ACHN (cell line): ENCODE measurements at regions not wholly inside any gene's neighbourhood (a gene's known extent, or its start where the extent isn't known, plus 50 kb on each side); places are given as distances from the start of the nearest gene placed in this dataset.
A peak's percentile ranks its signal among the peaks of the same experiment; 100 is the strongest.

Experiments used
- DNase-seq: peaks from one replicate; pipeline ENCODE4 v3.0.0-alpha.2; 2015
- in situ Hi-C: cut with HindIII; loops from 2 replicates; pipeline ENCODE4 v1.10.0; 2017; ENCODE audit warnings: low sequenced_read_pairs, low pct_ligation_motif_present, low pct_unique_long_range_greater_than_20kb

DNA sequence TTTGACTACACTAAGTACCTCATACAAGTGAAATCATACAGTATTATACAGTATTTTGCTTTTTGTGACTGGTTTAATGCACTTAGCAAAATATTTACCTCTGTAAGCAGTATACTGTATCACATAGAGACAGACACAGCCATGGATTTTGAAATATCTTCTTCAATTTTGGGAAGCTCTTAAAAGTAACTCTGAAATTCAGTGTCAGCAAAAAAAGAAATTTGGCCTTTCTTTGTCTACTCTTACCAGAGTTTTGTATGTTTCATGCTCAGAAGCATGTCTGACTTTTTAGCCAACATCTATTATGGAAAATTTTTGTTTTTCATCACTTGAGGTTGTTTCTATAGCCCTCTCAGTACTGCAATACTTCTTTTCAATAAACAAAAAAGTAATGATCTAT, 1102.2 kb downstream of the TRHDE start:
- in situ Hi-C loops, result no loop called here
- no peak for DNase-seq

DNA sequence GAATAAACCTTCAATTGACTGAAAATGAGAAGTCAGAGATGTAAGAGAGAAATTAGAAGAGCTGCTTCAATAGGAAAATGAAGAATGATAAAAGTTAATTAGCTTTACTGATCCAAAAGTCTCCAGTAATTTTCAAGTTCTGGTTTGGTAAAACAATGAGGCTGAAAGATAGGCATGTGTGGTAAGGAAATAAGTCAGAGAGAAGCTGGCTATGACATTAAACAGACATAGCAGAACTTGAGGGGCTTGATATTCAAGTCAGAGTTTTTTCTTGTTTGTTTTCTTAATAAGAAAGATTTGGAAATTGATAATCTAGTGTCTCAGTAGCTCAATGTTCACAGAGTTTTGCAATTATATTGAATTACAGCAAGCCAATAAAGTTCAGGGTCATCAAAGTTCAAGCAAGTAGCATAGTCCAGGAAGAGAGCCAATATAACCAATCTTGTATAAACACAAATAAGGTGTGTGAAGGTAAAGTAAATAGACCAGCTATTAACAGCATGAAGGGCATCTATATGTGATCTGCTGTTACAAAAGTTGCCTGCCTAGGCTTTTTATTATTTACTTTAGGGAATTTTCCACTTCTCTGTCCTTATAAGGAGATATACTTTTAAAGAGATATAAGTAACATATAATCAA, 1111.5 kb downstream of the TRHDE start:
- in situ Hi-C loops, result no loop called here
- DNase-seq, result no peak

DNA sequence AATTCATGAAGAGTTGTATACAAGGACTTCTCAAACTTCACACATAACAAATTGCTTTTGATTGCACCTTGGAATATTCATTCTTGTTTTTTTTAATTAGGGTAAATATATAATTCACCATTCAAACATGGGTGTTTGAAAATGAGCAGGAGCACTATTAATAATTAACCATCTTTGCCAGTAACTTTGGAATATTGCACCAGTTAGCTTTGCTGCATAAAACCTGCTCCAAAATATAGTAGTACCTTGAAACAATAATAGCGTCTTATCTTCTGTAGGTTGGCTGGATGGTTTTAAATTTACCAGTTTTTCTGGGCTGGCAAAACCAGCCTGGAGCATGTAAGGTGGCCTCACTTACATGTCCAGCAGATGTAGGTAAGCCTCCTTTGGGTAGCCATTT, 1112.4 kb downstream of the TRHDE start:
- no peak for DNase-seq
- in situ Hi-C loops, result no loop called here

DNA sequence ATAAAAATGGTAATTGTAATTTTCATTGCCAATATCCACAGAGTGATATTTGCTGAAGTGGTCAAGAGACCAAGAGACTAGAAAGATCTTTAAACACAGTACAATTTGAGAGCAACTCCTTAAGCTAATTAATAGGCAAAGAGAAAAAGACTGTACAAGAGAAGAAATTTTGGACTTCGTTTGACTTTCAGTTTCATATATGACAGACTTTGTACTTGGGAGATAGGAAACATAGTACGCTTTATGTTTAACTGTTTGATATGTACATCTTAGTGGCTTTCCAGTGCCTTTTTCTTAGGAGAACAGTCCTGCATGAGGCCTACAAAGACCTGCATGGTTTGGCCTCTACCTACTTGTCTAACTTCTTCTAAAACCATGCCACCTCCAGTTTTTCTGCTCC, 1118.1 kb downstream of the TRHDE start:
- in situ Hi-C loops, result no loop called here
- DNase-seq, result no peak

DNA sequence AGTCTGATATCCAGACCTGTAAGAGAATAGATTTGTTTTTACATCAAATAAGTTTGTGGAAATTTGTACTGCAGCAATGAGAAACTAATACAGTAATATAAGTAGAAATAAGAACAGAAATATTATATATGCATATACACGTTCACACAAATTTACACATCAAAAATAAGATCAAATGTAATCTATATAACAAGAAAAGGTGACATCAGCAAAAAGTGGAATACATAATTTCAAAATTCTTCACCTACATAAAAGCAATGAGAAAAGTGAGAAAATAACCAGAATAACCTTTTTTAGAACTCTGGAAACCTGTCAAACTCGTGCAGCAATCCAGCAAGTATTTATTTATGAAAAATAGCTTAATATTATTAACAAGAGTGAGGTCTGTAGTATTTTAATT, 1124.6 kb upstream of the ATXN7L3B start:
- in situ Hi-C loops, result no loop called here
- DNase-seq, result no peak

DNA sequence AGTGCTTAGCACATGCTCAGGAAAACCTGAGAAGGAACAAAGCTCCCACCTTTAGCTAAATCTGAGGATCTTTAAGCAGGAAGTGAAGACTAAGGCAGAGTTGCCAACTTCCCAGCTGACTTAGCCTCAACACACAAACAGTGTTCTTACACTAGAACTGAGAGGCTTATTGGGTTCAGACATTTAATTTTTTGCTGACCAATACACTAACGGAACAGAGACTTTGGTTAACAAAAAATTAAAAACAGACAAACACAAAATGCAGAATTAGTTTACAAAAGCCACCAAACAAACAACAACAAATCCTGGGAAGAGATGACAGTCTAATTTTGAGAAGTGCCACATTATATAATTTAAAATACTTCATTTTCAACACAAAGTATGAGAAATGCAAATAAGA, 1123.7 kb upstream of the ATXN7L3B start:
- DNase-seq, result no peak
- in situ Hi-C loops, result no loop called here

DNA sequence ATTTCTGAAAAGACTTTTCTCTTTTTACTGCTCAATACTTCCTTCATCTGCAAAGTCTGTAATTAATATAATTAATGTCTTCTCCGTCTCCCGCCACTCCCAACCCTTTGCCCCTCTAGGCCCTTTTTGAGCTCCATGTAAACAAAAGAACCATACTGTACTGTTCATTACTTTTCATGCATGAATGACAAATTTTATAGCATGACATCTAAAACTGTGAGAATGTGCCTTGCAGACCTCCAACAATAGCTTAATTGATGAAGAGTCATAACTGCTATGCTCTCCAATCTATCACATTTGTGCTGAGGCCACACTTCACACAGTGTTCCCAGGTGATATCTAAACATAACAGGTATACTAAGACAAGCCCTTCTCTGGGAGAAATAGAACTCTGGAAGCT, 1122.7 kb upstream of the ATXN7L3B start:
- DNase-seq, result no peak
- in situ Hi-C loops, result no loop called here

DNA sequence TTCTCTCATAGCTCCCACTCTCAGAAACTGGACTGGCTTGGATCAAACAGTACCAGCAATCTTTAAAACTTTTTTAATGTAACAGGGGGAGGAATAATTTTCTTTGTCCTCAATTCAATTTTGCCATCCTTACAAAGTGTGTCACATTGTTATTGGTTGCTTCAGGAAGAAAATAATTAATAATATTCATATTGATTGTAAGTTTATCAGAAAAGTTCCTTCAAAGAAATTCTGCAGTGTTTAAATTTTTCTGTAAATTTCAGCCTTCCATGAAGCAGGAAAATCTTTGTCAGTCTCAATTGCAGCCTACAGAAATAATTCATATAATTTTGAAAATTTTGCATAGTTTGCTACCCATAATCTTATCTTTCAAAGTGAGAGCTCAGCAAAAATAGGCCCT, 1119.1 kb upstream of the ATXN7L3B start:
- in situ Hi-C loops, result no loop called here
- DNase-seq, result no peak

DNA sequence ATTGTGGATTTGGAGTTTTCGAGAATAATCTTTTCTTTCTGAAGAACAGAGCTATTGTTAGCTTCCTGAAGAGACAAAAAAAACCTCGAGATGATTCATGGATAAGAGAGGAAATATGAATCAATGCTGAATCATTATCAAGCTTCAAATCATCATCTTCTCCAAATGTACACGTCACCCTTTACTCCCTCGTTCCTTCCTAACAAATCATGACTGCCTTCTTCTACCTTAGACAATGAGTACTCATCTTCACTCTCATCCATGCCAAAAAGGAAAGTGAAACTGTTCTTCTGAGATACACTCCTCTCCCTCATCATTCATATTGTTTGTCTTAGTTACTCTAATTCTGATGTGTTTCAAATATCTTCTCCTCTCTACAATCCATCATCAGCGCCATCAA, 1115.8 kb upstream of the ATXN7L3B start:
- in situ Hi-C loops, result no loop called here
- DNase-seq, result peak; percentile 15

DNA sequence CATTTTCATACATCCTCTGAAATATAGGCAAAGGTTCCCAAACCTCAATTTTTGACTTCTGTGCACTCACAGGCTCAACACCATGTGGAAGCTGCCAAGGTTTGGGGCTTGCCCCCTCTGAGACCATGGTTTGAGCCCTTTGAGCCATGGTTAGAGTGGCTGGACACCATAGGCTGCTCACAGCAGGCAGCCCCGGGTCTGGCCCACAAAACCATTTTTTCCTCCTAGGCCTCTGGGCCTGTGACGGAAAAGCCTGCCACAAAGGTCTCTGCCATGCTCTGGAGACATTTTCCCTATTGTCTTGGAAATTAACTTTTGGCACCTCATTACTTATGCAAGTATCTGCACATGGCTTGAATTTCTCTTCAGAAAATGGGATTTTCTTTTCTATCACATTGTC, 1113.2 kb upstream of the ATXN7L3B start:
- in situ Hi-C loops, result no loop called here

DNA sequence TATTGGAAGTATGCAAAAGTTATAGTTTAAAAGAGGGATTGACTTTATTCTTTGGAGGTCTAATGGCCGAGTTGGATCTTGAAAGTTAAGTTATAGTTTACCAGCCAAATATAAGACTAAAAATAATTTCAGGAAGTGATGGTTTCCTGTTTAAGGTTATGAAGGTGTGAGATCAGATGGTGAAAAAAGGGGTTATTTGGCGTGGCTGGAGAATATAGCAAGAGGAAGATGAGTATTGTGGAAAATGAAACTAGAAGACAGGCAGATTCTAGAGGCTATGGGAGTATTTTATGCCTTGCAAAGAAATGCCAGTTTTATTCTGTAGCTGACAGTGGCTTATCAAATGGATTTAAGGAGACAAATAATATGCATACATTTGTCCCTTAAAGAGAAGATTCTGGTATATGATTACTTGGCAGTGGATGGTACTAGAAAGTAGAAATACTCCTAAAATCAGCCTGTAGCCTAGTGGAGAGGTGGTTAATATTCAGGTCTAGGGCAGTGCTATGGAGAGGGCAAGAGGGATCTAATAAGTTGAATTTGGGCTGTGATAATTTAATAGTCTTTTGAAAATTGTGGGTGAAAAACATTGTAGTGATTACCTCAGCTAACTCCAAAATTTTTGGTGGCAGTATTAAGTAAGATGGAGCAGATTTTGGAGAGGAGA, 1091.8 kb upstream of the ATXN7L3B start:
- DNase-seq, result no peak
- in situ Hi-C loops, result no loop called here

More for the DNA sequence above, 1113.2 kb upstream of the ATXN7L3B start:
- DNase-seq, result no peak

DNA sequence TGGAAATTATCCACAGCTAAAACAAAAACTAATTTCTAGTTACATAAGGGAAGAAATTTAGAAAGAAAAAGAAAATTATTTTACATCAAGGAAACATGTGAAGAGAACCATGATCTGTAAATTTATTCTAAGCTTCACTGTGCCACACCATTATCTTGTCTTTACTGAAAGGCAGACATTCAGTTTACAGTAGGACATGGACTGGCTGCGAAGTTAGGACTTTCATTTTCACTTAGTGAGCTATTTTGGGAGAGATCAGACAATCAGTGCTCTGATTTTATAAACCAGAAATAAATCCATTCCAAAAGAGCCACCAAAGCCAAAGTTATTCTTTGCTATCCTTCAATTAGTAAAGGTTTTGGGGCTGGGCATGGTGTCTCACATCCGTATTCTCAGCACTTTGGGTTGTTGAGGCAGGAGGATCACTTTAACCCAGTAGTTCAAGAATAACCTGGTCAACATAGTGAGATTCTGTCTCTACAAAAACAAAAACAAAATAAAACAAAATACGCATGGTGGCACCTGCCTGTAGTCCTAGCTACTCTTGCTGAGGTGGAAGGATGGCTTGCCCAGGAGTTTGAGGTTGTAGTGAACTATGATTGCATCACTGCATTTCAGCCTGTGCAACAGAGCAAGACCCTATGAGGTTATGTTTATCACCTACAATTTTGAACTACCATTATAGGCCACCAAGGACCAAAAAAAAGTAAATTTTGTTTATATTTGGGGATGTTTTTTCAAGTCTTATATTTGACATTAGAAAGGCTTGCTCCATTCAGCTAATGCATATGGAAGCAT, 1084.8 kb upstream of the ATXN7L3B start:
- in situ Hi-C loops, result no loop called here
- DNase-seq, result no peak

DNA sequence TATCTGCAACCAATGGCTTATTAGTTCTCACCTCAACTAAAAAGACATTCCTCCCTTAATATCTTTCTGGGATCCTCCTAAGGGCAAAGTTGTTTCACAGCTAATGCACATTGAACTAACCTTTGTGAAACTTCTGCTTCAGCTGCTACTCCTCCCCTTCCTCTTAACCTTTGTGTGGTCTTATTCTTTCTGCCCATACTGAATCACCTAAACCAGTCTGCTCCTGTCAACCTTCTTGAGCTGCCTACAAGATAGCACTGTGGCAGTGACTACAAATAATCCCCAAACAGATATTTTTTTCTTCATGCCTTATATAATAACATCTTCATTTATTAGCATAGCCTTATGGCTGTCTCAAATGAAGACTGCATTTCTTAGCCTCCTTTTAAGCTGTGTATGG, 1077.4 kb upstream of the ATXN7L3B start:
- in situ Hi-C loops, result no loop called here
- DNase-seq, result no peak

DNA sequence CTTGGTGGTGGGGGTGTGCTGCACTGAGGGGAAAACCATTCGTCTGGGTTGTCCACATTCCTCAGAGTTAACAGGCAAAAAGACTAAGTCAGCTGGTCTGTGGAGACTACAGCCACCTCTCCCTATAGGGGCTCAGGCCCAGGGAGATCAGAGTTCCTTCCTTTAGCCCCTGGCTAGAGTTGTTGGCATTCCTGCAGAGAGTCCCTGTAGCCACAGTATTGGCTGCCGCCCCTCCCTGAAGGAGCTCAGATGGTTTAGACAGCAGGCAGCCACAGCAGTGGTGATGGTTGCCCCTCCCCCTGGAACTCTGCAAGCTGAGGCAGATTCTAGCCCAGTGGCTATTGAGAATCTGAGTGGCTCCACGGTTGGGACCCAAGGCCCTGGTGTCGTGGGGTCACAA, 1072.5 kb upstream of the ATXN7L3B start:
- in situ Hi-C loops, result no loop called here
- DNase-seq, result no peak

DNA sequence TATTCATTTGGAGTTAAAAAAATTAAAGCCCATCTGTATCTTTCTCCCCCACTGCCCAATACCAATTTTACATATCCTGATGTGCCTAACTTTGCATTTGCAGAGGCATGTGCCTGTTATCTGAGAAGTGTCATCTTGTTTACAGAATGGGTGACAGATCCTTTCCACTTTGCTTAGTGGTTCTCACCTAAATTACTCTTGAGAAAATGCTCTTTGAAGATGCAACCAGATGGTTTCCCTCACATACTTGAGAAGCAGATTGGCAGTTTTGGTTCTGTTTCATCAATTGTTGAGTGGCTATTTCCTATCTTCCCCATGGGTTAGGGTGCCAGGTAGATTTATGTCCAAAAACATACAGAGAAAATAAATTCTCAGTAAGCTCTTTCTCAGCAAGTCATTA, 1051.4 kb upstream of the ATXN7L3B start:
- DNase-seq, result no peak
- in situ Hi-C loops, result no loop called here

DNA sequence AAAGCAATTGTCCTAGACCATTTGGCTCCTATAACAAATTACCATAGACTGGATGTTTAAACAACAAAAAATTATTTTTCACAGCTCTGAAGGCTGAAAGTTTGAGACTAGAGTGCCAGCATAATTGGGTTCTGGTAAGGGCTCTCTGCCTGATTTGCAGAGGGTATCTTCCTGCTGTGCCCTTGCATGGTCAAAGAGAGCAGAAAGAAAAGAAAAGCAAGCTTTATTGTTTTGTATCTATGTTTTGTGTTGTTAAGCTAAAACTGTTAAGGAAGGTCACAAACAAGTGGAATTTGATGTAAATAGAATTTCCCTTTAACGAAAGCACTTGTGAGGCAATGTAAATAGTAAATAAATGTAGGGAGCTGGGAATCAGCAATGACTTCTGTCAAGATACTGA, 1031.0 kb upstream of the ATXN7L3B start:
- no peak for DNase-seq
- in situ Hi-C loops, result no loop called here

DNA sequence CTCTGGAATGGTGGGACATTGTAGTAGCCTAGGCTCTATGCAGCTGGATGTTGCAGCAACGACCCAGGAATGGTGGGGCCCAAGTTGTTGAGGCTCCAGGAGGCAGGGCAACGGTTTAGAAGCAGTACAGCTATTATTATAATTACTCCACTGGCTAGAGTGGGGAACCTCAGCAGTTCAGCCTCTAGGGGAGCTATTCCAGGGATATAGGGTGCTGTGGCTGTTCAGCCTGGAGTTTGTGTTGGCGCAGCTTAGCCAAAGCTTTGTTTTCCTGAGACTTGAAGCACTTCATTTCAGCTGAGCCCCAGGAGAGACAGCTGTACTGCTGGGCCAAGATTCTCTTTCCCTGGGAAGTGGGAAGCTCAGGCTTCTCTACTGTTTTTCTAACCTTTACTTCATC, 1023.0 kb upstream of the ATXN7L3B start:
- DNase-seq, result peak; percentile 7
- in situ Hi-C loops, result no loop called here

DNA sequence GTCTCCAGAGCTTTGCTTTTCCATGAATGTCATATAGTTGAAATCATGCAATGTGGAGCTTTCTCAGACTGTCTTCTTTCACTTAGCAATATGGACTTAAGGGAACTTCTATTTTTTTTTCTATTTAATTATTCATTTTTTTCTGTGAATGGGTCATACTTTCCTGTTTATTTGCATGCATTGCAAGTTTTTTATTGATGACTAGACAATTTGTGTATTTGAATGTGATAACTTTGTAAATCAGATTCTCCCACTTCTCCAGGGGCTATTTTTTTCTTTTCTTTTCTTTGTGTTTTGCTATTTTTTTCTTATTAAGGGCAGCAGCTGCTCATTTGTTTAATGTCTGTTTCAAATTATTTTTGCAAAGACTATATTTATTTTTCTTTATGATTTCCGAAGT, 1019.8 kb upstream of the ATXN7L3B start:
- in situ Hi-C loops, result no loop called here
- DNase-seq, result no peak

DNA sequence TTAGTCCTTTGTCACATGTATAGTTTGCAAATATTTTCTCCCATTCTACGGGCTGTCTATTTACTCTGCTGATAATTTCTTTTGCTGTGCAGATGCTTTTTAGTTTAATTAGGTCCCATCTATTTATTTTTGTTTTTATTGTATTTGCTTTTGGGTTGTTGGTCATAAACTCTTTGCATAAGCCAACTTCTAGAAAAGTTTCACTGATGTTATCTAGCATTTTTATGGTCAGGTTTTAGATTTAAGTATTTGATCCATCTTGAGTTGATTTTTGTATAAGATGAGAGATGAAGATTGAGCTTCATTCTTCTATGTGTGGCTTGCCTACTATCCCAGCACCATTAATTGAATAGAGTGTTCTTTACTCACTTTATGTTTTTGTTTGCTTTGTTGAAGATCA, 1008.4 kb upstream of the ATXN7L3B start:
- in situ Hi-C loops, result no loop called here
- no peak for DNase-seq

DNA sequence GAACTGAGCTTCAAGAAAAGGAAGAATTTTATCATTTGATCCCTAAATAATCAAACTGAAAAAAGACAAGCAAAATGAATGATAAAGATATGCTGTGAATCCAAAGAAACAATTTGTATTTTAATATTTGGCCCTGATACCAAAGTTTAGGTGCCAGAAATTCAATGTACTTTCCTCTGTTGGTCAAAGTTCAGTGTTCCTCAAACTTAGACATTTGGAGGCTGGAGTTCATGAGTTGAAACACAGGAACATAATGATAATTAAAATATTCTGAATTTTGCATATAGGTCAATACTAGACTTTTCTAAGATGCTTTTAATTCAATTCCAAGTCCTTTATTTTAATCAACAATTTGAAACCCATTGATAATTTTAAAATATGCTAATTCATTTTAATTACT, 1007.7 kb upstream of the ATXN7L3B start:
- no peak for DNase-seq
- in situ Hi-C loops, result no loop called here
